LoVo (cell line): ENCODE measurements at regions not wholly inside any gene's neighbourhood (a gene's known extent, or its start where the extent isn't known, plus 50 kb on each side); places are given as distances from the start of the nearest gene placed in this dataset.
"Not testable (repeated sequence)": the region's sequence is repeated elsewhere in the genome, so short reads cannot be mapped to it uniquely, and the experiment has no call there.

Experiments used
- DNase-seq: peaks from one replicate; pipeline ENCODE4 v3.0.0-alpha.2; 2016; ENCODE audit warnings: low spot score

- no peak for DNase-seq
Measured at GRCh38 chr7:145919712-145920111, 196.9 kb upstream of the CNTNAP2 start.

GRCh38 chr7:145916776-145917175, 199.8 kb upstream of the CNTNAP2 start:
- DNase-seq: no peak

- no peak for DNase-seq
Measured at GRCh38 chr7:145915679-145916078, 200.9 kb upstream of the CNTNAP2 start.

GRCh38 chr7:145909991-145910513, 206.5 kb upstream of the CNTNAP2 start:
- no peak for DNase-seq

- no peak for DNase-seq
Measured at GRCh38 chr7:145903658-145904057, 212.9 kb upstream of the CNTNAP2 start.

GRCh38 chr7:145902123-145902522, 214.5 kb upstream of the CNTNAP2 start:
- DNase-seq: no peak

- no peak for DNase-seq
Measured at GRCh38 chr7:145899938-145900337, 216.7 kb upstream of the CNTNAP2 start.

- no peak for DNase-seq
Measured at GRCh38 chr7:145893925-145894535, 222.6 kb upstream of the CNTNAP2 start.

GRCh38 chr7:145884716-145885514, 231.7 kb upstream of the CNTNAP2 start:
- DNase-seq: no peak

- DNase-seq: no peak
Measured at GRCh38 chr7:145876376-145876775, 240.2 kb upstream of the CNTNAP2 start.

GRCh38 chr7:145875267-145875666, 241.3 kb upstream of the CNTNAP2 start:
- no peak for DNase-seq

- no peak for DNase-seq
Measured at GRCh38 chr7:145868935-145869334, 247.7 kb upstream of the CNTNAP2 start.

GRCh38 chr7:145862212-145862611, 254.4 kb upstream of the CNTNAP2 start:
- DNase-seq: no peak

- DNase-seq: no peak
Measured at GRCh38 chr7:145860809-145861208, 255.8 kb upstream of the CNTNAP2 start.

- no peak for DNase-seq
Measured at GRCh38 chr7:145850636-145851035, 266.0 kb upstream of the CNTNAP2 start.

- DNase-seq: peak; percentile 11
Measured at GRCh38 chr7:145848691-145849090, 267.9 kb upstream of the CNTNAP2 start.

GRCh38 chr7:145845345-145845744, 271.3 kb upstream of the CNTNAP2 start:
- no peak for DNase-seq

GRCh38 chr7:145839814-145840213, 276.8 kb upstream of the CNTNAP2 start:
- DNase-seq: no peak

GRCh38 chr7:145831616-145832206, 284.9 kb upstream of the CNTNAP2 start:
- no peak for DNase-seq

- no peak for DNase-seq
Measured at GRCh38 chr7:145817687-145818086, 298.9 kb upstream of the CNTNAP2 start.

GRCh38 chr7:145812218-145812617, 304.4 kb upstream of the CNTNAP2 start:
- DNase-seq: no peak

- not testable (repeated sequence) for DNase-seq
Measured at GRCh38 chr7:145805496-145805895, 311.1 kb upstream of the CNTNAP2 start.

- DNase-seq: no peak
Measured at GRCh38 chr7:145797507-145797906, 319.1 kb upstream of the CNTNAP2 start.
